Liver (tissue), 3 donors: ENCODE measurements at regions not wholly inside any gene's neighbourhood (a gene's known extent, or its start where the extent isn't known, plus 50 kb on each side); places are given as distances from the start of the nearest gene placed in this dataset.

Source experiments
- CTCF ChIP-seq: fragments of 150-350 bp; IDR thresholded peaks from 2 replicates; pipeline ENCODE4 v1.5.1; 2017; ENCODE audit warnings: improper control_type of control experiment, low read depth, low read length; ENCODE audit not compliant: missing input control
- GABPA ChIP-seq, 2 donors: IDR thresholded peaks in 1 of 2; conservative IDR thresholded peaks in 1 of 2; 2 replicates each; pipeline ENCODE4 v1.6.1; 2016; ENCODE audit warnings: antibody characterized with exemption in 2 of 2, mild to moderate bottlenecking in 1 of 2, moderate library complexity in 1 of 2
- REST ChIP-seq: IDR thresholded peaks from 2 replicates; pipeline ENCODE4 v1.6.1; 2016; ENCODE audit warnings: antibody characterized with exemption, mild to moderate bottlenecking
- SP1 ChIP-seq: IDR thresholded peaks from 2 replicates; pipeline ENCODE4 v1.6.1; 2018; ENCODE audit warnings: antibody characterized with exemption, mild to moderate bottlenecking
- YY1 ChIP-seq: IDR thresholded peaks from 2 replicates; pipeline ENCODE4 v1.6.1; 2016; ENCODE audit warnings: antibody characterized with exemption, mild to moderate bottlenecking
- donor health status: healthy.
- donor health status: healthy.

GRCh38 chrX:16251782-16252181, 84.5 kb downstream of the MAGEB17 start:
- no peak for TF ChIP-seq CTCF
- no peak for TF ChIP-seq GABPA (IDR thresholded peaks at IDR 0.05 in 1 of 2, conservative IDR thresholded peaks at IDR 0.05 in 1 of 2)
- no peak for TF ChIP-seq REST
- no peak for TF ChIP-seq YY1
- no peak for TF ChIP-seq SP1
